ENCODE measurements at regions not wholly inside any gene's neighbourhood (a gene's known extent, or its start where the extent isn't known, plus 50 kb on each side); places are given as distances from the start of the nearest gene placed in this dataset.
"Not testable (repeated sequence)": the region's sequence is repeated elsewhere in the genome, so short reads cannot be mapped to it uniquely, and the experiment has no call there.

- DNase-seq (ENCODE audit: insufficient read length, low spot score), result no peak
- FAIRE-seq, result no peak
These were observed 1013.3 kb downstream of the MAT2B start for GRCh38 chr5:164518741-164519080.

- DNase-seq (ENCODE audit: insufficient read length, low spot score), result no peak
- FAIRE-seq, result no peak
These were observed 1026.9 kb downstream of the MAT2B start for GRCh38 chr5:164532235-164532900.

DNA sequence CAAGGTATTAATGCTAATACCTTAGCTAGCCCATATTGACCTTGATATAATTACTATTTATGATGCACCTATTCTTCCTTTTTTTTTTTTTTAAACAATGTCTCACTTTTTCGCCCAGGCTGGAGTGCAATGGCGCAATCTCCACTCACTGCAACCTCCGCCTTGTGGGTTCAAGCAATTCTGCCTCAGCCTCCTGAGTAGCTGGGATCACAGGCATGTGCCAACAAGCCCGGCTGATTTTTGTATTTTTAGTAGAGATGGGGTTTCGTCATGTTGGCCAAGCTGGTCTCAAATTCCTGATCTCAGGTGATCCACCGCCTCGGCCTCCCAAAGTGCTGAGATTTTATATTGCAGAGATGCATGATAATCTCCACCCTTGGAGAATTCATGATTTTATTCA, 1028.0 kb downstream of the MAT2B start:
- not testable (repeated sequence) for FAIRE-seq; DNase-seq (ENCODE audit: insufficient read length, low spot score)

DNA sequence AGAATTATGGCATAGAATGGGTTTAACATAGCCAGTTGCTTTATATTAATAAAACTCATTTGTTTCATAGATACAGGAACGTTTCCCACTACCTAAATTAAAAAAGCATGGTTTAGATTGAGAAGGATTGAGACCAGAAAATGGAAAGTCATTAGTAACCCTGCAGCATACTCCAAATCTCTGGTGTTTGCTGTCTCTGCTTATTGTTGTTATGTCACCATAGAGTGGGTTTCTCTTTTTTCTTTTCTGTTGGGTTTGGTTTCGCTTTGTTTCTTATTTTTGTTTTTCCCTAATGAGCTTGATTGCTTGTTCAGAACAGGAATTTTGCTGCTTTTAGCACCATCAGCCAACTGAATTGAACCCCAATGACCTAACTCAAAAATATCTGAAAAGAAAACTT, 1034.8 kb downstream of the MAT2B start:
- FAIRE-seq, result no peak

DNA sequence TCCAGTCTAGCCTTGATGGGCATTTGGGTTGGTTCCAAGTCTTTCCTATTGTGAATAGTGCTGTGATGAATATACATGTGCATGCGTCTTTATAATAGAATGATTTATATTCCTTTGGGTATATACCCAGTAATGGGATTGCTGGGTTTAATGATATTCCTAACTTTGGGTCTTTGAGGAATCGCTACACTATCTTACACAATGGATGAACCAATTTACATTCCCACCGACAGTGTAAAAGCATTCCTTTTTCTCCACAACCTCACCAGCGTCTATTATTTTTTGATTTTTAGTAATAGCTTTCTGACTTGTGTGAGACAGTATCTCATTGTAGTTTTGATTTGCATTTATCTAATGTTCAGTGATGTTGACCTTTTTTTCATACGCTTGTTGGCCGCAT, 1040.1 kb downstream of the MAT2B start:
- no peak for FAIRE-seq
- no peak for DNase-seq (ENCODE audit: insufficient read length, low spot score)

More for the DNA sequence above, 1034.8 kb downstream of the MAT2B start:
- no peak for DNase-seq (ENCODE audit: insufficient read length, low spot score)

- no peak for DNase-seq (ENCODE audit: insufficient read length, low spot score)
- FAIRE-seq, result no peak
These were observed 1048.4 kb downstream of the MAT2B start for GRCh38 chr5:164553851-164554250.

GRCh38 chr5:164555809-164556208, 1050.4 kb downstream of the MAT2B start:
- no peak for FAIRE-seq
- no peak for DNase-seq (ENCODE audit: insufficient read length, low spot score)

DNA sequence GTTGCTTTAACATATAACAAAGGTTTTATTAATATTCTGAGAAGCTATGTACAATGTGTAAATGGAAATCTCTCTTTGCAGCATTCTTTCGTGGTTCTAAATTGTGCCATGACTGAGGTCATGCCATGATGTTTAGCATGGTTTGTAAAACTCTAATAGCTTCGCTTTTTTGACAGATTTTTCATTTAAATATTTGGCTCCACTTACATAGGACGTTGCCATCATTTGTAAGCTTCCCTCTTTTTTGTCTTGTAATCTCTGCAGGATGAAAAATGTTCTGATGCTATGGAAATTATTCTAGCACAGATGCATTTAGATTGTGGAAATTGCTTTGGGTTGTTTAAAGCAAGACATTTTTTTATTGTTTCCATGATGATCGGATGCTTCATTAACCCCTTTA, 1054.8 kb downstream of the MAT2B start:
- DNase-seq (ENCODE audit: insufficient read length, low spot score), result no peak
- no peak for FAIRE-seq

GRCh38 chr5:164561933-164562872, 1056.8 kb downstream of the MAT2B start:
- DNase-seq (ENCODE audit: insufficient read length, low spot score), result no peak
- FAIRE-seq, result no peak

DNA sequence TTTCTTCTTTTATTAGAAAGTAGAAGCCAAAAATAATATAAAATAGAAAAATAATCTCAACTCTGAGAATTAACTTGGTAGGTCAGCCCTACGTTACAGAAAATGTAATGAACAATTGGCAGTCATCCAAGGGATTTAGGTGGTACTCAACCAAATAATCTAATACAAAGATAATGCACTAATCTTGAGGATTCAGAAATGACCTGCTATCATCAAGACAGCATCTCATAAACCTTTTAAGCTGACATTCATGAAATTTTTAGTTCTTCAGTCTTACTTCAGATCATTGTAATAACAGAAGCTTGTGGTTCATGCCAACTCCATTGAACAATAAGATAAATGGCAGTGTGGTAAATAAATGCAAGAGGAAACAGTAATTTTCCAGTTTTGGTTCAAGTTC, 1058.0 kb downstream of the MAT2B start:
- FAIRE-seq (no peak), DNase-seq (ENCODE audit: insufficient read length, low spot score) (no peak)

DNA sequence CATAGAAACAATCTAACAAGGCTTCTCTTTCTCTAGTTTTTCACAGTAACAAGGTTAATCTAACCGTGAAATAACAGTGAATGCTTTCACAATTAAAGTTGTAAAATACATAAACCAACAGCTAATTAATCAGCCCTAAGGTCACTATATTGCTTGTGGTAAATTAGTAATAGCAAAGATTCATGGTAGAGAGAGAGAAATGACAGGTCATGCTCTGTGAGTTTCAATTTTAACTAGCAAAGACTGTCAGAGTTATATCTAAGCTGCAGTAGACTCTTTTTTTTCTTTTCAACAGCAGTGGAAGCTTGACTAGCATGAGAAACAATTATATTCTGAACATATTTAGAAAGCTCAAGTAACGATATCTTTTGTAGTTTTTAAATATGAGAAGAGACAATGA, 1068.0 kb downstream of the MAT2B start:
- FAIRE-seq (no peak), DNase-seq (ENCODE audit: insufficient read length, low spot score) (no peak)

- FAIRE-seq, result no peak
- no peak for DNase-seq (ENCODE audit: insufficient read length, low spot score)
These were observed 1071.8 kb downstream of the MAT2B start for GRCh38 chr5:164577201-164577600.

GRCh38 chr5:164577742-164578141, 1072.3 kb downstream of the MAT2B start:
- no peak for DNase-seq (ENCODE audit: insufficient read length, low spot score)
- no peak for FAIRE-seq

DNA sequence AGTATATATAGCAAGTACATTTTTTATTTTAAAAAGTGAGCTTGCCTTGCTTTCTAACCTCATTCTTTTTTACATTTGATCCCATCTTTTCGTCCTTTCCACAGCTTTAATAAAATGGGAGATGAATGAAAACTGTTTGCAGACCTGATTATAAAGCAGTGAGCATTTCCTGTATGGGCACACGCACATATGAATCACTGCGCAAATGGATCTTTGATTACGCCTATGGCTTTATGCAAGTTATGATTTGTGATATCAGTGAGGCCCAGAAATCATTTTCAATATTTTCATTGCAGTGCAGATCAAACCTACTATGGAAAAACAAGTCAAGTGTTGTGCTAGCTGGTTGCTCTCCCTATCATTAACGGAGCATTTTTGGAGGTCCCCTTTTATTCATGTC, 1073.0 kb downstream of the MAT2B start:
- DNase-seq (ENCODE audit: insufficient read length, low spot score), result no peak
- FAIRE-seq, result no peak

GRCh38 chr5:164578911-164579310, 1073.5 kb downstream of the MAT2B start:
- DNase-seq (ENCODE audit: insufficient read length, low spot score) (no peak), FAIRE-seq (no peak)

DNA sequence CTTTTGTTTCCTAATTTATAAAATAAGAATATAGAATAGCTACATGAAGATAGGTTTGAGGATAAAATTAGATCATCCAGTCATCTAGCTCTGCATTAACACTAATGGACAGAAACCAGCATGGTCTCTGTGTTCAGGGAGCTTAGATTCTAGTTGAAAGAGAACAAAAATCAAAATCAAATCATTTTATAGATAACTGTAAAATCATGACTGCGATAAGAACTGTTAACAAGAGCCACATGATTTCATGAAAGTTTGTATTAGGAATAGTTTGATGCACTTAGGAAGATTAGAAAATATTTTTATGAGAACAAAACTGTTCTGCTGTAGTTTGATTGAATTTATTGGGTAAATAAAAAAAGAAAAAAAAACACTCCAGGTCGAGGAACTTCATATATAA, 1074.7 kb downstream of the MAT2B start:
- FAIRE-seq (no peak), DNase-seq (ENCODE audit: insufficient read length, low spot score) (no peak)

DNA sequence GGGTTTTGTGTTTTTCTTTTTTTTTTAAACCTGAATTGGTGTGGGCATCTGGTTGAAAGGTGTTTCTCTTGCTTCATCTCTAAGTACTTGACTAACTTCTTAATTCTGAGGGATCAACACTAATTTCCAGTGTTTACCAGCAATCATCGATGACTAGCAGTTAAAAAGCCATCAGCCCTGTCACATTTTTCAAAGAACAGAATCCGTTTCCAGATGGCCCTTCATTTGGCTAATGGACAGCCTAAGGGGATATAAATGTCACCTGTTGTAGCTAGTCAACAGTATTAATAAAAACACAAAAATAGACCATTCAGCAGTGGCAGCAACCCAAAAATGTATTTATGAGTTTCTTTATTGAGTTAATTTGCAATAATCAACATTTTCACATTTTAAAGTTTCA, 1076.5 kb downstream of the MAT2B start:
- FAIRE-seq (no peak), DNase-seq (ENCODE audit: insufficient read length, low spot score) (no peak)

GRCh38 chr5:164593982-164594381, 1088.6 kb downstream of the MAT2B start:
- FAIRE-seq (no peak), DNase-seq (ENCODE audit: insufficient read length, low spot score) (no peak)

DNA sequence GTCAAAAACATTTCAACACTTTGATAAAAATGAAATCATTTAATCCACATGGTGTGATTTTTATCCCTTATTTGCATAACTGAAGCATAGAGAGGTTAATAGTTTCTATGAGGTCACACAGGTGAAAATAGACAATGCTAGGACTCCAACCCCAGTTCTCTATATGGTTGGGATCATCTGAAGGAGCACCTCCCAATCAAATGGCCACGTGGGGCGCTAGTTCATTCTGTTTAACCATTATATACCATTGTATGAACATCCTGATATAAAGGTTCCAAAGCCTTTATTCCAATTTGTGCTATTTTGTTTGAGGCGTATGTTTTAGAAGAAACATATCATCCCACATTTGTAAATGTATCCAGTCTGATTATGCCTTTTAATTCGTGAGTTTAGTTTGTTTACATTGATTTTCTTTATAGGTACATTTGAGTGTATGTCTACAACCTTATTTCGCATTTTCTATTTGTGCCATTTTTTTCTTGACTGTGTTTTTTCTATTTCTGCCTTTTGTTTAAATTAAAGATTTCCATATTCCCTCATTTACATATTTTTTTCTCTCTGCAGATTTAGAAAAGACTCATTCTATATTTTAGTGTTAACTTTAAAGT, 1092.0 kb downstream of the MAT2B start:
- peak; percentile 1 for DNase-seq (ENCODE audit: insufficient read length, low spot score)
- FAIRE-seq, result no peak

DNA sequence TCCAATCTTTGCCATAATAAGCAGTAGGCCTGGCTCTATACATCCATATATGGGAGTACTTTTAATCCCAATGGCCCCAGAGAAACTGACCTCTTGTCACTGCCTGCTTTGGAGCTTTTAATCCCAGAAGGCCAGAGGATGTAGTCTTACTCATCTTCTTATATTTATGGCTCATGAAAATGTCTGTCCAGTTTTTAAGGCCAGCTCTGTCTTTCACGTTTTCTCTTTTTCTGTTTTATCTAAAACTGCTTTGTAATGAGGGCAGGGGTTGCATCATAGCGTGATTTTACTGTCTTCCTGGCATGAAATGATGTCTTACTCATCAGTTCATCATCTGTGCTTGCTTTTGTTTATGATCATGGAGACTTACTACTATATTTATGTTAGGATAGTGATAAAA, 1094.9 kb downstream of the MAT2B start:
- no peak for DNase-seq (ENCODE audit: insufficient read length, low spot score)
- no peak for FAIRE-seq

- no peak for FAIRE-seq
- DNase-seq (ENCODE audit: insufficient read length, low spot score), result no peak
These were observed 1095.6 kb downstream of the MAT2B start for GRCh38 chr5:164600929-164601535.
